ENCODE measurements at regions not wholly inside any gene's neighbourhood (a gene's known extent, or its start where the extent isn't known, plus 50 kb on each side); places are given as distances from the start of the nearest gene placed in this dataset.

DNA sequence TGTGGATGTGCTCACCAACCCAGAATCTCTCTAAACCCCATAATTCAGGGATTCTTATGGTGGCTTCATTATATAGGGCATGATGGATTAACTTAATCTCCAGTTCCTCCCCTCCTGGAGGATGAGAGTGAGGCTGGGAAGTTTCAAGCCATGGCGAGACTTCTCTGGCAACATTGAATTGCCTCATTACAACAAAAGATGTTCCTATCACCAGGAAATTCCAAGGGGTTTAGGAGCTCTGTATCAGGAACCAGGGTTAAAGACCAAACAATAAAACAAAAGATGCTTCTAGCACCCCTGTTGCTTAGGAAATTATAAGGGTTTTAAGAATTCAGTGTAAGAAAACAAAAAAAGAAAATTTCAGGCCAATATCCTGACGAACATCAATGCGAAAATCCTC is 100.1 kb downstream of the NAB1 start:
- Histone ChIP-seq H3K14ac (ENCODE audit: insufficient read length) (no peak overlapping the region), H4K20me1 (replicated peaks in 1 of 2; ENCODE audit: control insufficient read depth in 1 of 2, insufficient read depth in 2 of 2, low read length in 2 of 2) (no peaks in the 10 kb centered on the region), H3K4ac (replicated peaks; ENCODE audit: insufficient read length, low read depth, low read length) (no peak overlapping the region), H3K27ac (ENCODE audit: low read depth, low read length) (no peak overlapping the region), H2BK12ac (ENCODE audit: low read depth, low read length) (no peak overlapping the region), H2AFZ (ENCODE audit: low read length) (0 out of 2 replicates have a peak overlapping the region, but pooled peaks have one; percentile 13), H3K23ac (ENCODE audit: insufficient read length) (no peak overlapping the region), H4K5ac (ENCODE audit: insufficient read length, low read depth, low read length) (no peak overlapping the region), H2BK15ac (ENCODE audit: low read length) (0 out of 2 replicates have a peak overlapping the region, but pooled peaks have one; percentile 46), H4K8ac (ENCODE audit: extremely low read depth, insufficient read depth, low read length) (no peak overlapping the region), H2AK5ac (ENCODE audit: low read depth, low read length) (no peak overlapping the region), H3K4me2 (ENCODE audit: insufficient read depth in 1 of 2, low read depth in 2 of 2, low read length in 2 of 2) (no peak overlapping the region), H3K56ac (replicated peaks; ENCODE audit: insufficient read length, low read depth, low read length) (no peak overlapping the region), H2BK120ac (replicated peaks; ENCODE audit: low read depth, low read length) (no peak overlapping the region), H2BK20ac (ENCODE audit: low read length) (no peak overlapping the region), H4K91ac (replicated peaks; ENCODE audit: insufficient read length, low read length) (no peak overlapping the region), H3K79me1 (ENCODE audit: low read depth, low read length) (no peaks in the 10 kb centered on the region), H2BK5ac (ENCODE audit: low read depth, low read length) (no peak overlapping the region), H3K79me2 (ENCODE audit: control insufficient read depth in 1 of 2, insufficient read depth in 2 of 2, low read length in 2 of 2) (no peaks in the 10 kb centered on the region), H3K18ac (ENCODE audit: extremely low read depth, low read length) (no peak overlapping the region), H3K4me1 (replicated peaks in 1 of 4; ENCODE audit: control insufficient read depth in 3 of 4, insufficient read depth in 4 of 4, low read length in 3 of 4) (peaks cover 0 to 2% (median 0%) of the 10 kb centered on the region in 4 experiments; a peak in 1 of 7 replicates), H3K9me3 (ENCODE audit: insufficient read depth in 2 of 2, low read depth in 1 of 2, low read length in 1 of 2) (no peaks in the 10 kb centered on the region), H3K9ac (replicated peaks in 1 of 4; ENCODE audit: extremely low read depth in 1 of 4, low read depth in 3 of 4, low read length in 3 of 4) (no peak overlapping the region), H3K27me3 (replicated peaks in 1 of 4; ENCODE audit: control insufficient read depth in 3 of 4, extremely low read depth in 1 of 4, insufficient read depth in 3 of 4, low read length in 3 of 4) (no peaks in the 10 kb centered on the region), H3K36me3 (ENCODE audit: control insufficient read depth in 2 of 4, insufficient read depth in 4 of 4, low read length in 3 of 4) (no peaks in the 10 kb centered on the region), H3K23me2 (ENCODE audit: low read depth, low read length) (no peaks in the 10 kb centered on the region), H3K4me3 (ENCODE audit: extremely low read depth in 1 of 4, insufficient read depth in 2 of 4, low read depth in 3 of 4, low read length in 4 of 4) (no peak overlapping the region)
- CTCF ChIA-PET (ENCODE audit: partially characterized antibody) = interaction anchor here (0.7 to 1.3 kb wide), 2 partner anchors 51 to 520 kb away, joined by 3 to 4 read pairs; no protein-coding TSS in a partner anchor
- TF ChIP-seq, protein P1, sequence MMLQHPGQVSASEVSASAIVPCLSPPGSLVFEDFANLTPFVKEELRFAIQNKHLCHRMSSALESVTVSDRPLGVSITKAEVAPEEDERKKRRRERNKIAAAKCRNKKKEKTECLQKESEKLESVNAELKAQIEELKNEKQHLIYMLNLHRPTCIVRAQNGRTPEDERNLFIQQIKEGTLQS (IDR thresholded peaks at IDR 0.05; ENCODE audit: insufficient read depth, low read depth, low read length) = no peak
- POLR2A ChIA-PET (ENCODE audit: partially characterized antibody) = no interaction called here
- FAIRE-seq (no peak), DNase-seq (ENCODE audit: low read depth in 1 of 2, low spot score in 2 of 2) (no peak)
- 78% methylated on average over 3 of the region's 3 CpGs; no CpG with 5 or more reads in 1 of the 2 experiments for WGBS, 2 experiments (ENCODE audit: extremely low coverage in 1 of 2, insufficient coverage in 1 of 2, insufficient read length in 1 of 2, insufficient replicate concordance in 2 of 2, low coverage in 1 of 2, low lambda C conversion rate in 2 of 2, missing lambda C conversion rate in 1 of 2)
